Esophagus mucosa (tissue), 1 donor: ENCODE measurements at regions not wholly inside any gene's neighbourhood (a gene's known extent, or its start where the extent isn't known, plus 50 kb on each side); places are given as distances from the start of the nearest gene placed in this dataset.

Experiments used
- ATAC-seq: fragments of 200-7000 bp; cut with Tn5 transposase; one replicate; pipeline ENCODE4 v1.9.1; 2020
- donor health status: DM: yes; HTN: yes; CAD: no.

GRCh38 chr20:52242237-52243230, 51.0 kb upstream of the ZFP64 start:
- no peak for ATAC-seq
